ENCODE measurements at regions not wholly inside any gene's neighbourhood (a gene's known extent, or its start where the extent isn't known, plus 50 kb on each side); places are given as distances from the start of the nearest gene placed in this dataset.

GRCh38 chr10:78771808-78772455 is 296.8 kb upstream of the ZMIZ1 start:
- H3K36me3 ChIP-seq = no peaks in the 10 kb centered on the region
- TF ChIP-seq, protein P1, sequence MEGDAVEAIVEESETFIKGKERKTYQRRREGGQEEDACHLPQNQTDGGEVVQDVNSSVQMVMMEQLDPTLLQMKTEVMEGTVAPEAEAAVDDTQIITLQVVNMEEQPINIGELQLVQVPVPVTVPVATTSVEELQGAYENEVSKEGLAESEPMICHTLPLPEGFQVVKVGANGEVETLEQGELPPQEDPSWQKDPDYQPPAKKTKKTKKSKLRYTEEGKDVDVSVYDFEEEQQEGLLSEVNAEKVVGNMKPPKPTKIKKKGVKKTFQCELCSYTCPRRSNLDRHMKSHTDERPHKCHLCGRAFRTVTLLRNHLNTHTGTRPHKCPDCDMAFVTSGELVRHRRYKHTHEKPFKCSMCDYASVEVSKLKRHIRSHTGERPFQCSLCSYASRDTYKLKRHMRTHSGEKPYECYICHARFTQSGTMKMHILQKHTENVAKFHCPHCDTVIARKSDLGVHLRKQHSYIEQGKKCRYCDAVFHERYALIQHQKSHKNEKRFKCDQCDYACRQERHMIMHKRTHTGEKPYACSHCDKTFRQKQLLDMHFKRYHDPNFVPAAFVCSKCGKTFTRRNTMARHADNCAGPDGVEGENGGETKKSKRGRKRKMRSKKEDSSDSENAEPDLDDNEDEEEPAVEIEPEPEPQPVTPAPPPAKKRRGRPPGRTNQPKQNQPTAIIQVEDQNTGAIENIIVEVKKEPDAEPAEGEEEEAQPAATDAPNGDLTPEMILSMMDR (IDR thresholded peaks at IDR 0.05; ENCODE audit: low read depth, low read length) = peak; percentile 2; the same call in 1 of the 2 replicates
- no peak for DNase-seq
- no peak overlapping the region for H3K4me3 ChIP-seq (ENCODE audit: low read depth, low read length)
- H3K4me1 ChIP-seq = peaks cover 25% of the 10 kb centered on the region
- no peaks in the 10 kb centered on the region for H3K9me3 ChIP-seq
- H3K27me3 ChIP-seq = no peaks in the 10 kb centered on the region

- TF ChIP-seq, protein P1 (IDR thresholded peaks at IDR 0.05; ENCODE audit: low read depth, low read length) = no peak
- H3K4me3 ChIP-seq (ENCODE audit: low read depth, low read length) = no peak overlapping the region
- H3K9me3 ChIP-seq = no peaks in the 10 kb centered on the region
- no peaks in the 10 kb centered on the region for H3K27me3 ChIP-seq
- H3K4me1 ChIP-seq = peaks cover 30% of the 10 kb centered on the region
- no peaks in the 10 kb centered on the region for H3K36me3 ChIP-seq
- DNase-seq = no peak
Observed at GRCh38 chr10:78772486-78772885, 296.3 kb upstream of the ZMIZ1 start.

GRCh38 chr10:78772986-78773530 is 295.7 kb upstream of the ZMIZ1 start:
- no peak for DNase-seq
- Histone ChIP-seq H3K36me3 (no peaks in the 10 kb centered on the region), H3K4me3 (ENCODE audit: low read depth, low read length) (no peak overlapping the region), H3K4me1 (peaks cover 33% of the 10 kb centered on the region), H3K9me3 (no peaks in the 10 kb centered on the region), H3K27me3 (no peaks in the 10 kb centered on the region)
- TF ChIP-seq, protein P1 (IDR thresholded peaks at IDR 0.05; ENCODE audit: low read depth, low read length) = no peak

DNA sequence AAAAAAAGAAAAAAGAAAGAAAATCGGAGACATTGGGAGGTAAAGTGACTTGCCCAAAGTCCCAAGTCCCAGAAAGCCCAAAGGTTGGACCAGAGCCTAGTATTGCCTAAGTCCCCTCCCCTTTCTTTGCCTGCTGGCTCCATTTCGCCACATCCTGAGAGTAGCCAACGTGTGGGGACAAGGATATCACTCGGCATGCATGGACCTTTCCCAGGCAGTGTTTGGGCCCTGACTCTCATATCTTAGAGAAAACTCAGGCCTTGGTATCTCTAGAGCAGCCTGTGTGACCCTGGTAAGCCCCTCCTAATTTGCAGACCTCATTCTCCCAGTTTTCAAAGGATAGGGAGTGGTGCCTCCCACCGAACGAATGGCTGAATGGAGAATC is 294.2 kb upstream of the ZMIZ1 start:
- no peaks in the 10 kb centered on the region for H3K36me3 ChIP-seq
- peaks cover 24% of the 10 kb centered on the region for H3K4me1 ChIP-seq
- H3K27me3 ChIP-seq = no peaks in the 10 kb centered on the region
- no peak for DNase-seq
- TF ChIP-seq, protein P1 (IDR thresholded peaks at IDR 0.05; ENCODE audit: low read depth, low read length) = no peak
- no peak overlapping the region for H3K4me3 ChIP-seq (ENCODE audit: low read depth, low read length)
- H3K9me3 ChIP-seq = no peaks in the 10 kb centered on the region

DNA sequence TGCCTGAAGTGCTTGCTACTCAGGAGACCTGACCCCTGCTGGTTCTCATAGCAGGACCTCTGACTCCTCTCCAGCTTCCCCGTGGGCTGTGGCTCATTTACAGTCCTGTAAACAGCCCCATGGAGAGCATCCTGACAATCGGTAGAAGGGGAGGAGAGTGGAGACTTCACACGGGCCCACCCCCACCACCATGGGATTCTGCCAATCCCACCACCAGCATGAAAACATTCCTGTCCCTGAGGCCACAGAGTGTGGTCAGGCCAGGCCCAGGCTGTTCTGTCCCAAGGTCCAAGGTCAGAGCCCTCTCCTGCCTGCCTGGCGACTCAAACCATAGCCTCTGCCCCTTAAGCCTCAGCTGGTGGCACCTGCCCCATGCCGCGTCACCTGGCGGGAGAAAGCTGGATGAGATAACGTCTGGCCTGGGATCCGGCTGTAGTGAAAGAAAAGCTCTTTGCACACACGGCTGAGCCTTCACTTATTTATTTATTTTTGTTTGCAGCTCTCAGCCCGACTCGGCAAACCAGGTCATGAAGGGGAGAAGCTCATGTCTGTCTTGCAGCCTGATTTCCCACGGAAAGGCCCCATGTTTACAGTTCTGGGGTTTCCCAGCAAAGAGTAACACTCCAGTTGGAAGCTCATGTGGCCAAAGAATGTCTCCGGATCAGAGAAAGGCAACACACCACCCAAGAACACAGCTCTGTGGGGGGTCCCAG is 293.6 kb upstream of the ZMIZ1 start:
- H3K4me1 ChIP-seq = peaks cover 19% of the 10 kb centered on the region
- H3K9me3 ChIP-seq = no peaks in the 10 kb centered on the region
- DNase-seq = no peak
- H3K36me3 ChIP-seq = no peaks in the 10 kb centered on the region
- H3K4me3 ChIP-seq (ENCODE audit: low read depth, low read length) = no peak overlapping the region
- H3K27me3 ChIP-seq = no peaks in the 10 kb centered on the region
- TF ChIP-seq, protein P1 (IDR thresholded peaks at IDR 0.05; ENCODE audit: low read depth, low read length) = no peak

DNA sequence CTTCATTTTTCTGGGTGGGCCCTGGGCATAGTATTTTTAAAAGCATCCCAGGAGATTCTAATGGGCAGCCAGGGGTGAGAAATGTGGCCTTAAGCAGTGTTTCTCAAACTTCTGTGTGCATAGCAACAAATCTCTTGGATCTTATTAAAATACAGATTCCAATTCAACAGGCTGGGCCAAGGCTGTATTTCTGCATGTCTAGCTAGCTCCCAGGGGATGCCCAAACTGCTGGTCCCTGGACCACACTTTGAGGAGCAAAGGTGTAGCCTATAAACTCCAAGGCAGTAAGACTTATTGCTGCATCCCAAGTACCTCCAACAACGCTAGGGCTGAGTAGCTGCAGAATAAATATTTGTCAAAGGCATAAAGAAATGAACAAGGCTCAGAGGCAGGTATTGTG is 292.9 kb upstream of the ZMIZ1 start:
- Histone ChIP-seq H3K4me3 (ENCODE audit: low read depth, low read length) (no peak overlapping the region), H3K27me3 (no peaks in the 10 kb centered on the region), H3K36me3 (no peaks in the 10 kb centered on the region), H3K4me1 (peaks cover 17% of the 10 kb centered on the region), H3K9me3 (no peaks in the 10 kb centered on the region)
- DNase-seq = no peak
- TF ChIP-seq, protein P1 (IDR thresholded peaks at IDR 0.05; ENCODE audit: low read depth, low read length) = no peak
